Activated effector memory CD4-positive, alpha-beta T cell treated with Interleukin-2 at 50 U/mL for 16 hours (primary cell): ENCODE measurements at regions not wholly inside any gene's neighbourhood (a gene's known extent, or its start where the extent isn't known, plus 50 kb on each side); places are given as distances from the start of the nearest gene placed in this dataset.

ENCODE experiments used
- DNase-seq: peaks from one replicate; pipeline ENCODE4 v3.0.0-alpha.2; 2020

DNA sequence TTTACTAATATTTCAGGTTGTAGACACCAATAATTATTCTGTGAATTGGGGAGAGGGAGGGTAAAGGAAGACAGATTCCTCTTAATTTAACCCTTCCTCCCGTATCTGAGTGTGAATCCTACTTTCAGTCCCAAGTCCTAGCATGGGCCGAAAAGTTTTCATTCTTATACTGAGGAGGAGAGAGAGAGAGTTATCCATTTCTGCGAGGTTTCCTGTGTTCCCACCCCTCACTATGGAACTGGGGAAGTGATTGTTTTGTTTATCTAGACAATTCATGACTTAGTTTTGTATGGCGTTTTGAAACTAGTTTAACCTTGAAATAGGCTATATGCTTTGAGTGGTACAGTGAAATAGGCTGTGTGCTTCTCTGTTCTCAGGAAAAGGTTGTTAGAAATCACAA is 134.0 kb upstream of the DPYD start:
- no peak for DNase-seq

DNA sequence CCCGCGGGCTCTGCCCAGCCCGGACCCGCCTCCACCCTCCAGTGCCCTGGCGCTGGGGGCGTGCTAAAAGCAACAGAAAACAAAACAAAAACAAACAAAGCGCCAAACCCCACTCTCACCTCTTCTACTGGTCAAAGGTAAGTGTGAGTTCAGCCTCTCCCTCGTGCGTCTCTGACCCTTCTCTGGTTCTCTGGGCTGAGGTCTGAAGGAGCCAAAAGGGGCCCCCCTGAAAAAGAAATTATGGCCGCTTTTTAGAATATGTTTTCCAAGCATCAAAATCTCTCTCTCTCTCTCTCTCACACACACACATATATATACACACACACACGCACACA is 133.5 kb upstream of the DPYD start:
- no peak for DNase-seq

DNA sequence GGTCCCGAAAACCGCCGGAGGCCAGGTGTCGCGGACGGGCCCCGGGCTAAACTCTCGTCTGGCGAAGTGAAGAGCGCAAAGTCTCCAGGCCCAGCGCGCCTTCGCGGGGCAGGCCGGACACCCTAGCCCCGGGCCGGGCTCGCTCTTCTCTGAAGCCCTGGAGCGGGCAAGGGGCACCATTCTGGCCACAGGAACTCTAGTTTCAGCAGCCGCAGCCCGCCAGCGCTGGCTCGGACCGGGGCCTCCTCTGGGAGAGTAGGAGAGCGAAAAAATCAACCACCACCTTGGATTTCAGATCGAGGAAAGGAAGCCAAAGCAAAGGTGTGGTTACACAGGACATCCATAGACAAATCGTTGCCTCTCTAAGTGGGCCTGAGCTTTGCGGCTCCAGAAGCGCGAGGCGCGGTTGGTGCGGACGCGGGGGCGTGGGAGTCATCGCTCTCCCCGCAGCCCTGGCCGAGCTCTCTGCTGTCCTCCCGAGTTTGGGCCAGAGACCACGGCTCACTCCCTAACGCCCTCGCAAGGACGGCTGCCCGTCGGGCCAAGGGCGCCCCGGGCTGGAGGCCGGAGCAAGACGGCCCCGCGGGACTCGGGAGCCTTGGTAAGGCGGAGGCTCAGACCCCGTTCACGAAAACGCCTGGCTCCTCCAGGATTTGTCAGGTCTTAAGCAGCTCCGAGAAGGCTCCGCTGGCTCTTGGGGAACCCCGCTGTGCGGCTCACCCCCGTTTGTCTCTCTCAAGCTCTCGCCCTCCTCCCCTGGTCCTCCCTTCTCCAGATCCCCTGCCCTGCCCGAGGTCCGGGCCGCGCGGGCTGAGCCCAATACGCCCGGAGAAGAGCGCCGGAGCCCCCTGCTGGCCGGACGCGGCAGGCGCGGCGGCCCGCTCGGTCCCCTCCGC is 132.9 kb upstream of the DPYD start:
- DNase-seq: peak; percentile 40

DNA sequence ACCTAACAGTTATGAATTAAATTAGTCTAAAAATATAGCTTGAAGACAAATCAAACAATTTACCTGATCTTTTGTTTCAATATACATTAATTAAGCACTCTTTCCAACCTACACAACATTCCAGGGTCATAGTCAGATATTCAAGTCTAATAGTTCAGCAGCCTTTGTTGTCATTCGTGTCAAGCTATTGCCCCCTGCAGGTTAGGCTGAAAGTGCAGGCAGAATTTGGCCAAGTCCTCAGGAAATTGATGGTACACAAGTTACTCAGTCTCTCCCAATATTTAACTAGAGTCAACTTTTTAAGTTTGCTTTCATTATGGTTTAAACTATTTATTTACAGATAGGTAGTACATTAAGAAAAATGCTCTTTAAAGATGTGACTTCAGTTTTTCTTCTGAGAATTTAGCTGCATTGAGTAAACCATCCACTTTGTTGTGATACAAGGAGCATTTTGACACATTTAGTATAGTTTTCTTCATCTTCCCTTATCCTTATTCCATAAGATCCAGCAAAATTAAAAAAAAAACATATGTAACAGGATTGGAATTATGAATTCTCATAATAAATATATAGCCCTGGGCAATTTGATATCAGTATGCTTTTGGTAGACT is 130.3 kb upstream of the DPYD start:
- peak; percentile 56 for DNase-seq

DNA sequence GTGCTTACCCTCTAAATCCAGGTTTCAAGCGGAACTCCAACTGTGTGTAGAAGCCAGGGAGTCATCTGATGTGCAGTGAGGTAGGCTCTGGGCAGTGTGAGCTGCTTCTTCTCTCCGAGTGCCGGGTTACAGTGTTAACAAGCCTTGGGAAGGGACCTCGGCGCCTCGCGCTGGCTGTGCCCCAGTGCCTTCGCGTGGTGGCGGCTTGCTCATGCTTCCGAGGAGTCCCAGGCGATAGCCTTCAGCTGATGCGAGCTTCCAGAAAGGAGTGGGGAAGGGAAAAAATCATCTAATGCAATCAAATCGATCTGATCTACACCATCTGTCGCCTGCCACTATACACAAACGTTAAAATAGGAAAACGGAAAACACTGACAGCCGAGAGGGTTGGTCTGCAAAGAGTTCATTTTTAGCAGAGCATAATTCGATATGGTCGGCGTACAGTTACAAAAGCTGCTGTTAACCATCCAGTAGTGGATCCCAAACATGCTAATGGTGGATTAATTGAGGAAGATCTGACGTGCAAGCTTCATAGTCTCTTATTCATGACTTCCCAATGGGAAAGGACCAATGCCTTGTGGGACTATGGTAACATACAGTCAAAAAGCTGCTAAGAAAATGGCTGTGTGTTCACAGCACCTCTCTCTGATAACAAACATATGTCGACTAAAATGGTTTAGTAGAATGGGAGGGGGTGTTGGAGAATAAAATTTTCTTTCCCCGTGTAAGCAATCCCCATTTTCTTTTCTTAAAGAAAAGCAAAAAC is 128.7 kb upstream of the DPYD start:
- no peak for DNase-seq

DNA sequence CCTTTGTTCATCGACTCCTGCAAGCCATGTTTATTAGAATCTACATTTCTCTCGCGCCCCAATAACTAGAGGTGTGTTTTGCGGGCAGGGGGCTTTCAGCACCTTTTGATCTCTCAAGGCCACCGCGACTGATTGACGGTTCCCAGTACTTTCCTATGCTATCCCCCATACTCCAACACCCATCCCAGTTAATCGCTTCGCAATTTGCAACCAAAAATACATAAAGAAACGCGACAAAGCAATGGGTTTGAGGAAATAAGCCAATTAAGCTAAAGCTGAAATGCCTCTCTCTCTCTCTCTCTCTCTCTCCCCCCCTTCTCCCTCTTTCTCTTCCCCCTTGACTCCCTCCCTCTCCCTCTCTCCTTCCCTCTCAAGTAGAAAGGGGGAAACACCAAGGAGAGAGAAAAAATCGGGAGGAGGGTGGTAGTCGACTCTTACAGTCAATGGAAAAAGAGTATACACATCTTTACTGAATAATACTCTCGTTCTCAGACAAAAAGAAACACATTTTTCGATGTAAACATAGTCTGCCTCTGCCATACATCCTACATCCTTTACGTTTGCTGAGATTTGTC is 128.0 kb upstream of the DPYD start:
- DNase-seq: no peak

DNA sequence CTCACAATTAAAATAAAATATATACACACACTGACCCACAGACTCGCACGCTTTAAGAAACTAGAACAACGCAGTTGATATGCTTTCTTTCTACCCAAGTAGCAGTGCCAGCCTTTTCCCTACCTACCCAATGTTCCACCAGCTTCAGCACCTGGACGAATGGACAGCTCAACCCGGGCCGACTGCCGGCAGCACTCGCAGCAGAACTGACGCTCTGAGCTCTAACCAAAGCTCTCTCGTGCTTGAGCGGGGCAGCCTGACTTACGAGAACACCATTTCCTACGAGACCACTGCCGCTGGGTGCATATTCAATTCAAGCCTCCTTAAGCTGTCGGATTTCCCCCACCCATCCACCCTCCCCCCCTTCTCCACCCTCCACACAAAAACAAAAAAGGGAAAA is 127.4 kb upstream of the DPYD start:
- DNase-seq: peak; percentile 52

DNA sequence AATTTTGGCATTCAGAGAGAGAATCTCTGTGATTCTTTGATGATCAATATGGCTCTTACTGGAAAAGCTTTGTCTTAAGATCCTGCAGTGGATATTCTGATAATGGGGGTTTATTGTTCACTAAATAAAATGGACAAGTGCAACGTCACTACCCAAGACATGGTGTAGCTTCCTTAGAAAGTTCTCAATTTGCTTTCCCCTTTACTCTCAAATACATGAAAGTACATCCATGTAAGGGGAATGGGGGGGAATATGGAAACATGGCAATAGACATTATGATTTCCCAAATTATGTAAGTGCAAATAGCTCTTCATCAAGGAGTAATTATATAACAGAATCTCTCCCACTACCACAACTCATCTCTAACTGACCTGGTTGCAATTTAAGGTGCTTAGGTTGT is 126.3 kb upstream of the DPYD start:
- DNase-seq: no peak

DNA sequence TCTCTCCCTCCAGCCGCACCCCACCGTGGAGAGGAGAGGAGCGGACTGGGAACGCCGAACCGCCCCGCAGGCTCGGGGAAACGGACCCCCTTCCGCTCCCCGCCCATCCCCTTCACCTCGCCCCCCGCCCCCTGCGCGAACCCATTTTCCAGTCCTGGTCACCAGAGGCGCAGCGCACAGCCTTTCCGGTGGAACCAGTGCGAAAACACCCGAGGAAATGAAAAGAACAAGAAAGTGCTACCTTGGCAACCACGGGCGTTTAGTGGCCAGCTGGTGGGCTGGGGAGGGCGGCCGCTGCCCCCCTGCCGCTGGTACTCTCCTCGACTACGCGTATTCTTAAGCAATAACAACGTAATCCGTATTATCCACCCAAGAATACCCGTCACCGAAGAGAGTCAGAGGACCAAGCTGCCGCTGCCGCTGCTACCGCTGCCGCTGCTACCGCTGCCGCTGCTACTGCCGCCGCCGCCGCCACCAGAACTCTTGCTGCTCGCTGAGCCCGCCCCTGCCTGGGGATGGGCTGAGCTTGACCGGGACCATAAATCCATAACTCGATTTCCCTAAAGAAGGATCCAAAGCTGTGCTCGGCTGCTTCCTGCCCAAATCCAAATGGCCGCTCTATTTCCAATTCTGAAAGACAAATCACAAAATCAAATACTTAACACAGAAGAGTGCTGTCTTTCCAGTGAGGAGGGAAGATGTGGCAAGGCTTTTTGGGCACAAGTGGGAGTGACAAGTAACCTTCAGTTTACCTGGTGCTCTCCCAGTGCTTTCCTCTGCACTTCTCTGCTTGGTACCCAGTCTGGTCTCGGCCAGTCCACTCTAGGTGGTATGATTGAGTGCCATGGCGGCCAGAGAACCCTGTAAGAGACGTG is 125.2 kb upstream of the DPYD start:
- DNase-seq: no peak

DNA sequence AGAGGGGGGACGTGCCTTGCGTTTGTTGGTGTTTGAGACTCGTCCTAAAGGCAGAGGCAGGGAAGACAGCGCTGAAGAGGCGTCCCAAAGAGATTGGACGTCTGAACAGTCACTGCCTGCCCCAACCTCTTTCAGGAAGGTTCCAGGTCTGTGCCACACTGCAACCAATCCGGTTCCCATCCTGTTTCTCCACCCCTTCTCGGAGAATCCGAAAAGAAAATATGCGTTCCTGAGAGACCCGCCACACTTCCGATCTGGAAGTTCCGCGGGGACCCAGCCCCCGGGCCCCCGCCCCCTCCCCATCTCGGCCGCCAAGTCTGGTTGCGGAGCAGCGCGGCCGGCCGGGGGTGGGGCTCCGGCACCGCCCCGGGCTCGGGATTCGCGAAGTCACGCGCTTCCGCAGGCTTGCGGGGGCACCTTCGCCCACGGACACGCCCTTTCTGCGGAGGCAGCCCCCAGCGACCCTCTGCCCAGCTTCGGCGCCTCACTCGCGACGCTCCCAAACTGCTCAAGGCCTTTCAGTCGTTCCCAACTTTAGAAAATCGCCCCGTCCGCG is 124.5 kb upstream of the DPYD start:
- no peak for DNase-seq

DNA sequence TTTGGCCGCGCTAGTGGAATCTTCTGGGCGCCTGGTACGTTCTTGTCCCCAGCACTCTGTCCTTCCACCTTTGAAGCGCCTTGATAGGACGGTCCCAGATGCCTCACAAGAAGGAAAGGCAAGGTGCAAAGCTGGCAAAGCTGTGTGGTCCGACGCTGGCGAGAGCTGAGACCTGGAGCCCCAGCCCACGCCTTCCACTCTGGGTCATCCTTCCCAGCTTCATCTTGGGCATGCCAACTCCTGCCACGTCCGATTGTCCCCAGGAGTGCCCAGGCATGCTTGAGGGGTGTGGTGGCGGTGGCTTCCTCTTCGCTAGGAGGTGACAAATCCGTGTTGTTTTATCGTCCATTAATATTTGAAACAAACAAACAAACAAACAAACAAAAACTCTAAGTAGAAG is 123.9 kb upstream of the DPYD start:
- no peak for DNase-seq

DNA sequence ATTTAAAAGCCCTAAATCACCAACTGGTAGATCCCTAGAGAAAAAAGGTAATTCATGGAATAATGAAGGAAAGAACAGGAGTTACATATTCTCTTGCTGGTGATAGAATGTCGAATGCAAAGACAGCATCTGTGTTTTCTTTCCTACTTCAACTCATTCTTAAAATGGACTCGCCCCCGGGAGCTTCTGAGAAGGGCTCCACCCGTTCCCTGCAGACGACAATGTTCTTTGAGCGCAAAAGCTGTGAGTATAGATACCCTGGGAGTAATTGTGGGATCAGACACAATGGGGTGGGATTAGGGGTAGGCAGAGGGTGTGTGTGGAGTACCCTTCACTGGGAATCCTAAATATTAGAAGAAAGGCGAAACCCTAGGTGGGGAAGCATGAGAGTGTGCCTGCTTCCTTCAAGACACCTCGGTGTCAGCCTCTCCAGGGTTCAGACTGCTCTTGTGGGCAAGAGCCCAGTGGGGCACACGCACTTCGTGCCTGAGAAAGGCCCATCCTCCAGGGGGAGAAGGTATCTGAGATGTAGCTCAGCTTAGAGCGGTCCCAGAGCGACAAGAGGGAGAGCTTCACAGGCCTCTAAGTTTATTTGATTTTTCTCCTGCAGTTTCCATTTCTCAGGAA is 123.3 kb upstream of the DPYD start:
- DNase-seq: no peak

DNA sequence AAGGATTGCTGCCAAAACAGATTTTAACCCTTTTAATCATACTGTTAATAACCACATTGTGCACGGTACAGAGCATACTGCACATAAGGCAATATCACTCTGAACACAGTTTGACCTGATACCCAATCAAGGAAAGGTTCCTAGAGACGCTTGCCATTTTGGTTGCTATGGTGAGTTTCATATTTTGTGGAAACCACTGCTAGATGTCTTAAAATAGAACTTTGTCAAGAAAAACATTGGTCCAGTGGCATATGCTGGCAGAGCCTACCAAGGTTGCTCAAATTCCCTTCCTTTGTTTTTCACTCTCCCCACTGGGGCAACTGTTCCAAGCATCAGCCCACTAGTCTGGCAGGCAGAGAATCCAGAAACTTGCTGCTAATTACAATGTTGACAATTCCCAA is 114.8 kb upstream of the DPYD start:
- DNase-seq: no peak

DNA sequence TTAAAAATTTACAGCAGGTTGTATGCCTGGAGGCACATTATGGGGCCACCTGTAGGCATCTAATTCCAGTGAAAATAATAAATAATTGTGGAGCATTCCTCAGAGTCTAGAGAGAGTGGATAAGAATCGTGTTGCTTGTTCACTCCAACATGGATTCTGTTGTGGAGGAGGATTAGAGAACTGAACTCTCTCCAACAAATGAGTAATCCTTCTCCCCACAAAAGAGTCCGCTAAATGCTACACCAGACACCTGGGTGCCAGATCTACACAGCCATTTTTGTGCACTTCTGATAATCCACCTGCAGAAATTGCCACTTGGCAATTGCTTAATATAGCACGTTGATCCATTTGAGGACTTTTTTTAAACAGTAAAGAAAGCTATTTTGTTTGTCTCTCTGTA is 113.7 kb upstream of the DPYD start:
- DNase-seq: no peak

DNA sequence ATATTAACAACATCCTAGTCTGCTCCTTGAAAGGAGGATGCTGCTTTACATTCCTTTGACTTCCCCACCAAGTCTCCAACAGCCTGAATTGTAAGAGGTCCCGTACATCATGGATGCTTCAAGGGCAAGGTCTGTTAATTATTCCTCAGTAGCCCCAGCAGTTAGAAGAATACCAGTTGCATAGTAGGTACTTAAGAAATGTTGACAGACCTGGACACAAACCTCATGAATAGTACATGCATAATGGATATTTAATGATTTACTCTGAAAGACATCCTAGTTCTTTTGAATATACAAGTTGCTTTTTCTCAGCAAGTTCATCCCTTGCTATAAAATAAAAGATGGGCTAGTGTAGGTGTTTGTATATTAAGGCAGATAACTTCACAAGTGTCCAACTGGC is 112.1 kb upstream of the DPYD start:
- no peak for DNase-seq

DNA sequence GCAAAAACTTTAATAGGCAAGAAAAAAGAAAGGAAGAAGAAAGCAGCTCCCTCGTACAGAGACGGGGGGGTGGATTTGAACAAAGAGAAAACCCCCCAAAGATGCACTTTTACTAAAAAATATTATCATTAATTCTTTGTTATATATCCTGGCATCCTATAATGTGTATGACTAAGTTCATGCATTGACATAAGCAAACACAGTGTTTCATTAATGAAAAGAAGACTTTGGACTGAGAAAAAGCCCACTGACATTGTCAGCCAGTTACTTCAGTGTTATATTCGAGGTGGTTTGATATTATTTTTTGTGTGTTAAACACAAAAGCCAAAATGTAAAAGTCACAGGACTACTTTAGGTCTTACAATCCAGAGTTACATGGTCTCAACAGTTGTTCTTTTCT is 110.1 kb upstream of the DPYD start:
- no peak for DNase-seq

DNA sequence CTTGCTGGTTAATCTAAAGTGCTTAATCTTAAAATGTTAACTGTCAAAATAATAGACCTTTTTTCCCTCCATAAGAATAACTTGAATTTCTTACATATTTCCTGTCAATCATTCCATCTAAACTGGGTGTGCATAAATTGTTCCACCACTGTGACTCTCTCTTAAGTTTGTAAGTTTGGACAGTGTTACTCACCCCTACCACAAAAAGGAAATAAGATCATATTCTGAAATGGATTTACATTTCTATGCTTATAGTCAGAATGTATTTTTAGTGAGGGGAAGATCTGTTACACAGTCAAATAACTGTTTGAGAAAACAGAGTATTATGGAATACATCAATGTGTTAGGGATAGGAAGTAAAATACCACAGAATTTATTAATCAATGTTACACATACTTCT is 109.6 kb upstream of the DPYD start:
- no peak for DNase-seq

DNA sequence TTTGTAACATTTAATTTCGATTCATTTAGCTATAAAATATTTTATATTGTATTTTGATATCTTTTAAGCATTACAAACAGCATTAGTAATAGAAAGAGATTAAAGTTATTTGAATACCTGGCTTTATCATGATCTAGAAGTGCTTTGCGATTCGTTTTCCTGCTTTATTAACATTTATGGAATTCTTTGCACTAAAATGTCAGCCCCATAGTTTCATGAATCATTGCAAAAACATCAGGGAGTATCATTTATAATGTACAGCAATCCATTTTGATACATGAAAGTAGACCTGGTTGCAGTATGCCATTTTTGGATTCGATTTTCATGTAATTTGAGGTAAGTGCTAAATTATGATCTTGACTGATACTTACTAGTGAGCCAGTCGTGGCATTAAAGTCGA is 108.0 kb upstream of the DPYD start:
- no peak for DNase-seq

DNA sequence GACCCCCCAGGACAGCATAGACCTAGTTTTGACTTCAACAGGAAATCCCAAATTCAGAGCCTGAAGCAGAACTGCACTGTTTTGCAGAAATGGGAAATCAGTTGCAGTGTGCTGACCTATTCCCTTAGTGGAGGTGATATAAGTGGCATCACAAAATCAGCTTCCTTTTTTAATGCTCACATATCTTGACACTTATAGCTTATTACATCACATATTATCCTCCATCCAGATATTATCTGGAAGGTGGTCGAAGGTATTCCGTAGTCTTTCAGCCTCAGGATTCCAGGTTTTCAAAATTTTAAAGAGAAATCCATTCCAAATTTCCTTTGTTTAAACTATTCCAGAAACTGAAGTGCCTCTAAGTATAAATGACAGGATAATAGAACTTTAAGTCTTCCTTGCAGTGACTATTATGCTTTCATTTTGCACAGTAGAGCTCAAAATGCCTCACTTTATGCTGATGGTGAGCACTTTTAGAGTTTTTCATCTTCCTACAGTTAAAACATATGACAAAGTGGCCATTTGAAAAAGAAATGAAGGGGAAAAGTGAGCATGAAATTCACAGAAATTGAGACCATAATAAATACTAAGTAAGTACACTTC is 106.4 kb upstream of the DPYD start:
- DNase-seq: no peak

DNA sequence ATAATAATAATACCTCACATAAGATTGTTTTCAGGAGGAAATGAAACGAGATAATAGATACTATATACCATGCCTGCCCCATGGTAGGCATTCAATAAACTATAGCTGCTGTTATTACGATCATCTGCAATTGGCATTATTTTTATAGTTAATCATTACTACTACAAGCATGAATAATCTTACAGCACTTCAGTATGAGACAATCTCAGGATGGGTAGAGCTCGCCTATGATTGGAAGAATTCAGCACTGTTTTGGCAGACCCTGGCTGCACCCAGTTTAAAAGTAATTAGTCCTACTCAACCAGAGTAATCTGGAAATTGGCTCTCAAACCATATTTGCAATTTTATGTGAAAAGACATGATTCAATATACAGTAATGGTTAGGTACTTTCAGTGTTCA is 105.0 kb upstream of the DPYD start:
- DNase-seq: no peak

DNA sequence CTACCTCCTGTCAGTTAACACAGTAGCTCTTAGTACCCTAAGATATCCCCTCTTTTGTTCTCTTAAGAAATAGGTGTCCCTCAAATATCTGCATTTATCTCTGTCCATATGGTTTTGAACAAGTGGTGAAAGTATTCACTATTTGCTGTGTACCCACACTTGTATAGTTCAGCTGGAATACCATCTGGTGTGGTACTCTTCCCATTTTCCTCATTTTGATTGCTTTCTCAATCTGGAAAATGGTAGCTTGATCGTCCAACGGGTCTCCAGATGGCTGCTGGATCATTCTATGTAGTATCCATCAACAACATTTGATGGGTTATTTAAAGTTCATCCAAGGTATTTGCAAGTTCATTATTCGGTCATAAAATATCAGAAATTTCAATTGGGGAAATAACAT is 100.3 kb upstream of the DPYD start:
- DNase-seq: no peak

DNA sequence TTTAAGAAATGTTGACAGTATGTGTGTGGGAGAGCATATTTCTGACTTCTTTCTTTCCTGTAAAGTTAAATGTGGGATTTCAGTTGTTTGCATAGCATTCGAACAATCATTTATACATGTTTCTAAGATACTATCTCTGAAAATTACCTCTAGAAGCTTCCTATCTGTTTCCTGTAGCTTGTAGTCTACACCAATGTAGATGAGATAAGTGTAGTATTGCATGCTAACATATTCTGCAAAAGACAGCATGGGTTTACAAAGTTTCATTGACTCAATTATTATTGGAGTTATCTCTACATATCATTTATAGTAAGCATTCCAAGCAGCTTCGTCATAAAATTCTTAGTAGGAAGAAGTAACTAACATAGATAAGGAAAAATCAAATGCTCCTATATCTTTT is 98.9 kb upstream of the DPYD start:
- no peak for DNase-seq
